D721Med (cell line): ENCODE measurements at regions not wholly inside any gene's neighbourhood (a gene's known extent, or its start where the extent isn't known, plus 50 kb on each side); places are given as distances from the start of the nearest gene placed in this dataset.

ENCODE experiments used
- DNase-seq: peaks from one replicate; pipeline ENCODE4 v3.0.0; 2011; ENCODE audit warnings: low spot score; ENCODE audit not compliant: insufficient read length
- FAIRE-seq: peaks from 2 replicates; lab custom pipeline; 2011; peaks lifted over from hg19 to GRCh38; lab: Jason Lieb, UNC
- CTCF ChIP-seq: IDR thresholded peaks from 2 replicates; pipeline ENCODE4 v1.5.1; 2012; ENCODE audit warnings: mild to moderate bottlenecking, control low read depth; ENCODE audit not compliant: insufficient read depth; ENCODE audit errors: missing control alignments

- TF ChIP-seq CTCF, result no peak
- no peak for FAIRE-seq
- no peak for DNase-seq
Observed at GRCh38 chr18:64258111-64258650, 109.3 kb upstream of the LINC00305 start.

GRCh38 chr18:64254399-64255093 is 105.7 kb upstream of the LINC00305 start:
- DNase-seq, result no peak
- FAIRE-seq, result no peak
- no peak for TF ChIP-seq CTCF

GRCh38 chr18:64253873-64254272 is 105.0 kb upstream of the LINC00305 start:
- DNase-seq (no peak), FAIRE-seq (no peak)
- no peak for TF ChIP-seq CTCF

GRCh38 chr18:64253222-64253621 is 104.3 kb upstream of the LINC00305 start:
- no peak for DNase-seq
- no peak for FAIRE-seq
- TF ChIP-seq CTCF, result no peak

DNA sequence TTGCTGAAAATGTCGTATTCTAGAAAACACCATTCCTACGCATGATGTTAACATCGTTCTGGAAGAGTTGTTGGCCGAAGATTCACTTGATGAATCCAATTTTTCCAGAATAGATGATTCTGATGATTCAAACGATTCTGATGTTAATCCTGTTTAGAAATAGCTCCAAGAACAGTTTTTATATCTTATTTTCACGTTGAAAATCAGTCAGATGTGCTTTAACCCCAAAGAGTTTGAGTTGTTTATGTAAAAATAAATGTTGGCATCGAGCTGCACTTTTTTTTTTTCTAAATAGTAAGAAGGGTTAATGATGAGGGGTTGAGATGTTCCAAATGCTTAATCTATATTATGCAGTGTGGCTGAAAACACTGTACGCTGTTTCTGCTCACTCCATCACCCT is 99.9 kb upstream of the LINC00305 start:
- FAIRE-seq (peak; percentile 97), DNase-seq (no peak)
- TF ChIP-seq CTCF, result no peak

DNA sequence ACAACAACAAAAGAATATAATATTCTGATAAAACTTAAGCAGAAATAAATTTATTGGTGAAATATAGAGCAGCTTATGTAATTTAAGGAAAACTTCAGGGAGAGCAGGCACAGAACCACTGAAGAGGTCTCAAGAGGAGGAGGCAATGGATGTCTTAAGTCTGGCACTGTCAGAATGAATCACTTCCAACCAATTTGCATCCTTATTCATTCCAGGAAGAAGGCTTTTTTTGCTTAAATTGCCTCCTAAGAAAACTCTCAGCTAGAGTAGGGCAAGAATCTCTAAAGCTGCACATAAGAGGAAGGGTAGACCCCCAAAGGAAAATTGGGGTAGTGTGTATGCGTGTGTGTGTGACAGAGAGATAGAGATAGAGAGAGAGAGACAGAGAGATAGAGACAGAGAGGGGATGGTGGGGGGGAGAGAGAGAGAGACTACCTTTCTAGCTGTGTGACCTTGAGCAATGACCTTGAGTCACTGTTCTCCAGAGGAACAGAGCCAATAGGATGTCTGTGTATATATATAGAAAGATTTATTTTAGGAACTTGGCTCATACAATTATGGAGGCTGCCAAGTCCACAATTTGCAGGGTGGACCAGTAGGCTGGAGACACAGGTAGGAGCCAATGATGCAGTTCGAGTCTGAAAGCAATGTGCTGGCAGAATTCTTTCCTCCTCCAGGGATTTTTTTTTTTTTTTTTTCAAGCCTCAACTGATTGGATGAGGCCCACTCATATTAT is 96.4 kb upstream of the LINC00305 start:
- FAIRE-seq (no peak), DNase-seq (no peak)
- no peak for TF ChIP-seq CTCF

DNA sequence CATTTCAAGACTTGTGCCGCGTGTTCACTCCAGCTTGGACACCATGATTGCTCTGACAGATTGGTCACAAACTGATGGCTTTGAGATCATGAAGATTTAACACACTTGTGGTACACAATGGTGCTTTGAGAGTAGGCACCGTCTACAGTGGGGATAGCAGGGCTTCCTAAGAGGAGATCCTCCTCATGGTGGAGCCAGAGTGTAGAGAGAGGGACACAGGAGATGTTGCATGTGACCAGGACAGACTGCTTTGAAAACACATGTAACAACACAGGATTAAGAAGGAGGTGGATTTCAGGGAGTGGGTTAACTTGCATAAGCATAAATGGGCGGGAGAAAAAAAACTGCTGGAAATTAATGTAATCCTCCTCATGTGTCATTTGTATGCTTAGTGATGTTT is 95.7 kb upstream of the LINC00305 start:
- DNase-seq (no peak), FAIRE-seq (no peak)
- TF ChIP-seq CTCF, result no peak
